IMR-90 (cell line): ENCODE measurements at regions not wholly inside any gene's neighbourhood (a gene's known extent, or its start where the extent isn't known, plus 50 kb on each side); places are given as distances from the start of the nearest gene placed in this dataset.
A peak's percentile ranks its signal among the peaks of the same experiment; 100 is the strongest.

Source experiments
- ATAC-seq: fragments of 200-7000 bp; cut with Tn5 transposase; 2 replicates; pipeline ENCODE4 v1.9.1; 2020; ENCODE audit warnings: low read depth, mild to moderate bottlenecking, moderate library complexity
- BruUV-seq: library from RNA; stranded (reverse); fragments of 400-500 nt; replicated peaks from 2 replicates; lab custom pipeline; 2021; lab: Mats Ljungman, UMichigan
- CTCF ChIA-PET: fragments of 300-600 bp; formaldehyde crosslinking; extraction: SDS; loops from one replicate; lab custom pipeline; 2021; ENCODE audit warnings: antibody characterized with exemption; lab: Yijun Ruan, JAX
- POLR2A ChIA-PET: fragments of 300-600 bp; sonication (Branson Sonifier 250); formaldehyde crosslinking; loops from one replicate; lab custom pipeline; 2022; ENCODE audit warnings: antibody characterized with exemption; ENCODE audit not compliant: unreplicated experiment; lab: Charles Lee
- DNase-seq: peaks from one replicate; pipeline ENCODE4 v3.0.0; 2013
- H2AFZ ChIP-seq: replicated peaks from 2 replicates; pipeline ENCODE3; 2013; ENCODE audit warnings: low read length, mild to moderate bottlenecking; ENCODE audit not compliant: poor library complexity
- H2AK5ac ChIP-seq: 2 replicates; pipeline ENCODE4 v1.6.1; 2013; ENCODE audit warnings: low read depth, low read length, inconsistent platforms
- H2AK9ac ChIP-seq: replicated peaks from 2 replicates; pipeline ENCODE3; 2013; ENCODE audit warnings: mild to moderate bottlenecking, low read depth, low read length, moderate library complexity; ENCODE audit not compliant: poor library complexity
- H2BK120ac ChIP-seq: 2 replicates; pipeline ENCODE4 v1.6.1; 2013; ENCODE audit warnings: low read depth, low read length, inconsistent platforms
- H2BK15ac ChIP-seq: 3 replicates; pipeline ENCODE4 v1.6.1; 2013; ENCODE audit warnings: low read depth, low read length, inconsistent platforms
- H2BK20ac ChIP-seq: 2 replicates; pipeline ENCODE4 v1.6.1; 2013; ENCODE audit warnings: low read depth, mild to moderate bottlenecking, inconsistent platforms, low read length, moderate library complexity
- H2BK5ac ChIP-seq: 2 replicates; pipeline ENCODE4 v1.6.1; 2013; ENCODE audit warnings: mild to moderate bottlenecking, low read depth, low read length, inconsistent platforms; ENCODE audit not compliant: poor library complexity, severe bottlenecking
- H3K14ac ChIP-seq: replicated peaks from 2 replicates; pipeline ENCODE4 v1.6.1; 2013; ENCODE audit warnings: low read depth, low read length, inconsistent platforms
- H3K18ac ChIP-seq: 2 replicates; pipeline ENCODE4 v1.6.1; 2013; ENCODE audit warnings: low read depth, low read length, control low read depth
- H3K23ac ChIP-seq: 2 replicates; pipeline ENCODE4 v1.6.1; 2013; ENCODE audit warnings: low read depth, low read length, inconsistent platforms
- H3K27ac ChIP-seq: 2 replicates; pipeline ENCODE4 v1.5.1; 2013; ENCODE audit warnings: mild to moderate bottlenecking, control low read depth, low read length; ENCODE audit not compliant: insufficient read depth
- H3K27me3 ChIP-seq: 2 replicates; pipeline ENCODE4 v1.6.1; 2013; ENCODE audit warnings: low read length; ENCODE audit not compliant: control insufficient read depth, insufficient read depth
- H3K36me3 ChIP-seq: 2 replicates; pipeline ENCODE4 v1.6.1; 2013; ENCODE audit warnings: low read length, mixed read lengths; ENCODE audit not compliant: control insufficient read depth, insufficient read depth
- H3K4ac ChIP-seq: 2 replicates; pipeline ENCODE4 v1.6.1; 2013; ENCODE audit warnings: low read depth, low read length, inconsistent platforms
- H3K4me1 ChIP-seq: 2 replicates; pipeline ENCODE4 v1.6.1; 2013; ENCODE audit warnings: low read length, mixed read lengths; ENCODE audit not compliant: control insufficient read depth, insufficient read depth
- H3K4me2 ChIP-seq: 2 replicates; pipeline ENCODE4 v1.6.1; 2013; ENCODE audit warnings: low read depth, mild to moderate bottlenecking, control low read depth, low read length, moderate library complexity
- H3K4me3 ChIP-seq: 2 replicates; pipeline ENCODE4 v1.5.1; 2013; ENCODE audit warnings: low read depth, mild to moderate bottlenecking, control low read depth, low read length, moderate library complexity; ENCODE audit not compliant: insufficient read depth
- H3K56ac ChIP-seq: 2 replicates; pipeline ENCODE4 v1.6.1; 2013; ENCODE audit warnings: low read length, inconsistent platforms; ENCODE audit not compliant: insufficient read depth; ENCODE audit errors: extremely low read depth
- H3K79me1 ChIP-seq, 2 experiments: 2 replicates each; pipeline ENCODE4 v1.6.1; 2013; ENCODE audit warnings: low read length in 2 of 2, inconsistent platforms in 1 of 2, low read depth in 1 of 2
- H3K9ac ChIP-seq: 2 replicates; pipeline ENCODE4 v1.6.1; 2013; ENCODE audit warnings: low read depth, low read length, control low read depth
- H3K9me1 ChIP-seq: 2 replicates; pipeline ENCODE4 v1.6.1; 2013; ENCODE audit warnings: low read length, inconsistent platforms; ENCODE audit not compliant: insufficient read depth
- H3K9me3 ChIP-seq: 2 replicates; pipeline ENCODE4 v1.6.1; 2013; ENCODE audit warnings: low read length; ENCODE audit not compliant: control insufficient read depth, insufficient read depth
- H4K20me1 ChIP-seq: 2 replicates; pipeline ENCODE4 v1.6.1; 2013; ENCODE audit warnings: low read length, inconsistent platforms; ENCODE audit not compliant: insufficient read depth
- H4K5ac ChIP-seq: 2 replicates; pipeline ENCODE4 v1.6.1; 2013; ENCODE audit warnings: mild to moderate bottlenecking, low read depth, low read length, control low read depth
- H4K8ac ChIP-seq, 2 experiments: 2 replicates each; pipeline ENCODE4 v1.6.1; 2013; ENCODE audit warnings: low read depth in 2 of 2, low read length in 2 of 2, control low read depth in 1 of 2, inconsistent platforms in 1 of 2
- H4K91ac ChIP-seq: 2 replicates; pipeline ENCODE4 v1.6.1; 2013; ENCODE audit warnings: low read depth, low read length, inconsistent platforms; ENCODE audit not compliant: insufficient read depth
- BHLHE40 ChIP-seq: fragments of 150-350 bp; IDR thresholded peaks from 2 replicates; pipeline ENCODE4 v1.6.1; 2016; ENCODE audit warnings: mild to moderate bottlenecking, low read depth, low read length
- CEBPB ChIP-seq: IDR thresholded peaks from 2 replicates; pipeline ENCODE4 v1.6.1; 2012; ENCODE audit warnings: low read depth, low read length, improper control_type of control experiment
- CHD1 ChIP-seq: IDR thresholded peaks from 2 replicates; pipeline ENCODE4 v1.6.1; 2012; ENCODE audit warnings: low read depth, low read length, improper control_type of control experiment
- FOS ChIP-seq: fragments of 150-350 bp; IDR thresholded peaks from 2 replicates; pipeline ENCODE4 v1.6.1; 2016; ENCODE audit warnings: low read depth, low read length
- MAFK ChIP-seq: IDR thresholded peaks from 2 replicates; pipeline ENCODE4 v1.6.1; 2012; ENCODE audit warnings: low read depth, low read length, improper control_type of control experiment
- MAZ ChIP-seq: IDR thresholded peaks from 2 replicates; pipeline ENCODE4 v1.6.1; 2012; ENCODE audit warnings: low read depth, mild to moderate bottlenecking, low read length, improper control_type of control experiment, moderate library complexity, borderline replicate concordance
- MXI1 ChIP-seq: IDR thresholded peaks from 2 replicates; pipeline ENCODE4 v1.6.1; 2012; ENCODE audit warnings: low read depth, mild to moderate bottlenecking, low read length, moderate library complexity, borderline replicate concordance
- NFE2L2 ChIP-seq: fragments of 150-350 bp; IDR thresholded peaks from 2 replicates; pipeline ENCODE4 v1.6.1; 2016; ENCODE audit warnings: low read depth, mild to moderate bottlenecking, low read length
- POLR2A ChIP-seq: IDR thresholded peaks from 2 replicates; pipeline ENCODE4 v1.6.1; 2012; ENCODE audit warnings: mild to moderate bottlenecking, low read depth, low read length
- RAD21 ChIP-seq: IDR thresholded peaks from 2 replicates; pipeline ENCODE4 v1.6.1; 2012; ENCODE audit warnings: low read length, improper control_type of control experiment
- RCOR1 ChIP-seq: IDR thresholded peaks from 2 replicates; pipeline ENCODE4 v1.6.1; 2012; ENCODE audit warnings: mild to moderate bottlenecking, low read length, improper control_type of control experiment; ENCODE audit not compliant: insufficient replicate concordance
- RFX5 ChIP-seq: IDR thresholded peaks from 2 replicates; pipeline ENCODE4 v1.8.0; 2012; ENCODE audit warnings: low read depth, mild to moderate bottlenecking, low read length, moderate library complexity
- SMC3 ChIP-seq: fragments of 150-350 bp; IDR thresholded peaks from 2 replicates; pipeline ENCODE4 v1.6.1; 2016; ENCODE audit warnings: low read depth, mild to moderate bottlenecking, antibody characterized with exemption, low read length, moderate library complexity
- WGBS, 2 experiments: methylation state at CpG; one replicate each; pipeline versions ENCODE4 v1.1.5 to v1.1.7; 2013; ENCODE audit warnings: missing lambda C conversion rate in 2 of 2; ENCODE audit not compliant: insufficient read length in 1 of 2; ENCODE audit errors: extremely low coverage in 2 of 2; 5-methylcytosine and 5-hydroxymethylcytosine counted together
- dilution Hi-C: fragments of 300-500 bp; cut with HindIII; formaldehyde crosslinking; loops from one replicate; pipeline ENCODE4 v1.14.3; 2018; ENCODE audit warnings: low sequenced_read_pairs; ENCODE audit not compliant: unreplicated experiment
- in situ Hi-C: fragments of 300-500 bp; cut with MboI; formaldehyde crosslinking; loops from 3 replicates; pipeline ENCODE4 v1.14.3; 2019; ENCODE audit warnings: low sequenced_read_pairs, inconsistent platforms, mixed read lengths
- intact Hi-C: fragments of 100-400 bp; cut with micrococcal nuclease; formaldehyde crosslinking; loops from 2 replicates; pipeline ENCODE4 v1.10.0; 2022
- TF ChIP-seq, protein P1 (sequence below): conservative IDR thresholded peaks from 2 replicates; pipeline ENCODE4 v1.5.1; 2012; ENCODE audit warnings: mild to moderate bottlenecking, low read depth, low read length, improper control_type of control experiment
- TF ChIP-seq, protein P2 (sequence below): fragments of 150-350 bp; IDR thresholded peaks from 2 replicates; pipeline ENCODE4 v1.6.1; 2017; ENCODE audit warnings: mild to moderate bottlenecking, antibody characterized with exemption, low read length, low read depth
- TF ChIP-seq, protein P3 (sequence below): fragments of 150-350 bp; IDR thresholded peaks from 2 replicates; pipeline ENCODE4 v1.6.1; 2016; ENCODE audit warnings: low read depth, mild to moderate bottlenecking, low read length, moderate library complexity, borderline replicate concordance

DNA sequence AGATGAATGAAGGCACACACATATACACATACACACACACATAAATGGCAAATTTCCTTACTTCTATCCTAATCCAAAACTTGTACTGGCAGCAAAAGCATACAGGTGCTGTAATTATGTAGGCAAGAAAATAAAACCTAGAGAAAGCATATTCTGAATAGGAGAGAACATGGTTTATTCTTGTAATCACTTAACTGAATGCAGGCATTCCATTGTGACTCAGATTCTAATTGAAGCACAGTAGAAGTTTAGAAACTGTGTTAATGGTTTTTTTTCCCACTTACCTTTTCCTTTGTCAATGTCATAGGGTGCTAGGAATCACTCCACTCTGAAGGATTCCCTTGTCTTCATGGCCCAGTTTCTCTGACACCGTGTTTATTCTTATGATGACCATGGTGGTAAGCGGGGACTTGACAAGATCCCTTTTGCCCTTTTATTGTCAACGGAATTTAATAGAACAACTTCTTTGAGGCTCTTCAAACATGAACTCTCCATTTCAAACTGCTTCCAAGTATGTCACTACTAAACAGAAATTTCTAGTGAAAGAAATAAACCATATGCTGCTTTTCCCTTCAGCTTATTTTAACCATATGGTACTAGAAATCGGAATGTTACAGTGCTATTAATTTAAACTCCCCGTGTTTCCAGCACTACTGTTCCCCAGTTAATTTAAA lies 164.2 kb downstream of the OGFRL1 start:
- POLR2A ChIA-PET, result no interaction called here

More for the DNA sequence above, 164.2 kb downstream of the OGFRL1 start:
- 80% methylated on average over 1 of the region's 5 CpGs; no CpG with 5 or more reads in 1 of the 2 experiments for WGBS, 2 experiments
- no peak overlapping the region for H2AK5ac ChIP-seq
- peak overlapping the region; percentile 77 for H3K4me2 ChIP-seq
- no peak overlapping the region for H4K91ac ChIP-seq
- peaks cover 2% of the 10 kb centered on the region; the same call in 1 of the 2 replicates for H3K4me1 ChIP-seq
- ATAC-seq (peak; percentile 49), DNase-seq (no peak)
- no peak overlapping the region for H3K27ac ChIP-seq
- TF ChIP-seq NFE2L2 (no peak), CEBPB (no peak), FOS (no peak), SMC3 (no peak), BHLHE40 (no peak), CHD1 (no peak), POLR2A (no peak), RFX5 (no peak), MAZ (no peak), RCOR1 (no peak), MXI1 (no peak), RAD21 (no peak), MAFK (no peak)
- TF ChIP-seq, protein P1, sequence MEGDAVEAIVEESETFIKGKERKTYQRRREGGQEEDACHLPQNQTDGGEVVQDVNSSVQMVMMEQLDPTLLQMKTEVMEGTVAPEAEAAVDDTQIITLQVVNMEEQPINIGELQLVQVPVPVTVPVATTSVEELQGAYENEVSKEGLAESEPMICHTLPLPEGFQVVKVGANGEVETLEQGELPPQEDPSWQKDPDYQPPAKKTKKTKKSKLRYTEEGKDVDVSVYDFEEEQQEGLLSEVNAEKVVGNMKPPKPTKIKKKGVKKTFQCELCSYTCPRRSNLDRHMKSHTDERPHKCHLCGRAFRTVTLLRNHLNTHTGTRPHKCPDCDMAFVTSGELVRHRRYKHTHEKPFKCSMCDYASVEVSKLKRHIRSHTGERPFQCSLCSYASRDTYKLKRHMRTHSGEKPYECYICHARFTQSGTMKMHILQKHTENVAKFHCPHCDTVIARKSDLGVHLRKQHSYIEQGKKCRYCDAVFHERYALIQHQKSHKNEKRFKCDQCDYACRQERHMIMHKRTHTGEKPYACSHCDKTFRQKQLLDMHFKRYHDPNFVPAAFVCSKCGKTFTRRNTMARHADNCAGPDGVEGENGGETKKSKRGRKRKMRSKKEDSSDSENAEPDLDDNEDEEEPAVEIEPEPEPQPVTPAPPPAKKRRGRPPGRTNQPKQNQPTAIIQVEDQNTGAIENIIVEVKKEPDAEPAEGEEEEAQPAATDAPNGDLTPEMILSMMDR, result no peak
- TF ChIP-seq, protein P2, sequence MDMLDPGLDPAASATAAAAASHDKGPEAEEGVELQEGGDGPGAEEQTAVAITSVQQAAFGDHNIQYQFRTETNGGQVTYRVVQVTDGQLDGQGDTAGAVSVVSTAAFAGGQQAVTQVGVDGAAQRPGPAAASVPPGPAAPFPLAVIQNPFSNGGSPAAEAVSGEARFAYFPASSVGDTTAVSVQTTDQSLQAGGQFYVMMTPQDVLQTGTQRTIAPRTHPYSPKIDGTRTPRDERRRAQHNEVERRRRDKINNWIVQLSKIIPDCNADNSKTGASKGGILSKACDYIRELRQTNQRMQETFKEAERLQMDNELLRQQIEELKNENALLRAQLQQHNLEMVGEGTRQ, result no peak
- TF ChIP-seq, protein P3, sequence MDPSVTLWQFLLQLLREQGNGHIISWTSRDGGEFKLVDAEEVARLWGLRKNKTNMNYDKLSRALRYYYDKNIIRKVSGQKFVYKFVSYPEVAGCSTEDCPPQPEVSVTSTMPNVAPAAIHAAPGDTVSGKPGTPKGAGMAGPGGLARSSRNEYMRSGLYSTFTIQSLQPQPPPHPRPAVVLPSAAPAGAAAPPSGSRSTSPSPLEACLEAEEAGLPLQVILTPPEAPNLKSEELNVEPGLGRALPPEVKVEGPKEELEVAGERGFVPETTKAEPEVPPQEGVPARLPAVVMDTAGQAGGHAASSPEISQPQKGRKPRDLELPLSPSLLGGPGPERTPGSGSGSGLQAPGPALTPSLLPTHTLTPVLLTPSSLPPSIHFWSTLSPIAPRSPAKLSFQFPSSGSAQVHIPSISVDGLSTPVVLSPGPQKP, result no peak
- H4K5ac ChIP-seq, result no peak overlapping the region
- no TSS peak for BruUV-seq
- no peak overlapping the region for H3K4me3 ChIP-seq
- CTCF ChIA-PET, result no interaction called here
- no peak overlapping the region for H2AK9ac ChIP-seq
- H3K79me1 ChIP-seq, result no peaks in the 10 kb centered on the region
- H3K9me1 ChIP-seq, result no peaks in the 10 kb centered on the region
- dilution Hi-C loops, result no loop called here
- H3K56ac ChIP-seq, result no peak overlapping the region
- intact Hi-C loops, result no loop called here
- no peak overlapping the region for H2BK5ac ChIP-seq
- H3K4ac ChIP-seq, result no peak overlapping the region
- H2BK15ac ChIP-seq, result no peak overlapping the region
- no peak overlapping the region; the same call in 1 of the 2 replicates for H3K23ac ChIP-seq
- no peaks in the 10 kb centered on the region for H3K27me3 ChIP-seq
- peak overlapping the region; percentile 79; the same call in 1 of the 2 replicates for H3K18ac ChIP-seq
- H4K8ac ChIP-seq, result no peak overlapping the region
- H2BK120ac ChIP-seq, result no peak overlapping the region
- H3K14ac ChIP-seq, result 0 out of 2 replicates have a peak overlapping the region, but pooled peaks have one; percentile 10
- H4K20me1 ChIP-seq, result no peaks in the 10 kb centered on the region
- in situ Hi-C loops, result no loop called here
- 0 out of 2 replicates have a peak overlapping the region, but pooled peaks have one; percentile 6 for H2BK20ac ChIP-seq
- H3K36me3 ChIP-seq, result no peaks in the 10 kb centered on the region
- no peak overlapping the region for H2AFZ ChIP-seq
- no peaks in the 10 kb centered on the region for H3K9me3 ChIP-seq
- H3K9ac ChIP-seq, result no peak overlapping the region
